ENCODE measurements at regions not wholly inside any gene's neighbourhood (a gene's known extent, or its start where the extent isn't known, plus 50 kb on each side); places are given as distances from the start of the nearest gene placed in this dataset.

DNA sequence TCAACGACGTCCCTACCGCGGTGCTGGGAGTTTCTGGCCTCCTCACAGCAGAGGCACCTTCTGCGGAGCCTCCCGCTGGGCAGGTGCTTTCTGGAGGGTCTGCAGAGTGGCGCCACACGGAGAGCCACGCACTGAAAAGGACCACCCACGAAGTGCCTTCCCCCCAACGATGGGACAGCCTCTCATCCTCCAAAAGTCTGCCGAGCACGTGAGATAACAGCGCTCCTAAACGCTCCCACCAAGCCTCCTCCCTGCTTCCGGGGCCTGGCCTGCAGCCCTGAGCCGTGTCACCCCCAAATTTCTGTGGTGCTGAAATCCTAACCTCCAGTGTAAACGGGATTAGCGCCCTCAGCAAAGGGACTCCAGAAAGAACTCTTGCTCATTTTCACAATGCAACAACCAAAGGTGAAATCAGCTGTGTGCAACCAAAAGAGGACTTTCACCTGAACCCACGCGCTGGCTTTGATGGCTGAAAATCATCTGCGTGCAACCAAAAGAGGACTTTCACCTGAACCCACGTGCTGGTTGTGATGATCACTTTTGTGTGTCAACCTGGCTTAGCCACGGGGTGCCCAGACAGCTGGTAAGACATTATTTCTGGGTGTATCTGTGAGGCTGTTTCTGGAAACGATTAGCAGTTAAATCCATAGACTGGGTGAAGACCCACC lies 924.6 kb downstream of the BRD1 start:
- in situ Hi-C loops (cut with MboI) = no loop called here
- Histone ChIP-seq H3K27ac (no peak overlapping the region), H3K4me3 (no peak overlapping the region), H3K4me1 (ENCODE audit: insufficient read depth) (no peaks in the 10 kb centered on the region), H3K4me2 (ENCODE audit: unreplicated experiment) (no peak overlapping the region), H4K20me1 (ENCODE audit: insufficient read depth) (no peaks in the 10 kb centered on the region), H3K9me2 (ENCODE audit: insufficient read depth) (no peaks in the 10 kb centered on the region), H3F3A (ENCODE audit: insufficient read depth) (no peaks in the 10 kb centered on the region), H3K79me2 (ENCODE audit: insufficient read depth) (no peaks in the 10 kb centered on the region), H3K27me3 (replicated peaks; ENCODE audit: insufficient read depth) (no peaks in the 10 kb centered on the region), H3K9me3 (ENCODE audit: low read depth) (no peaks in the 10 kb centered on the region), H2AFZ (no peak overlapping the region), H3K36me3 (ENCODE audit: low read depth) (no peaks in the 10 kb centered on the region), H3K9ac (no peak overlapping the region)
- 20 to 32% methylated on average over 15 to 25 of the region's 25 CpGs for WGBS, 2 experiments (ENCODE audit: low coverage in 1 of 2, low lambda C conversion rate in 2 of 2, missing lambda C conversion rate in 2 of 2)
- no peak for TF ChIP-seq EZH2 (IDR thresholded peaks at IDR 0.05; ENCODE audit: insufficient read depth, poor library complexity, severe bottlenecking)
- TF ChIP-seq EZH2phosphoT487 (IDR thresholded peaks at IDR 0.05; ENCODE audit: insufficient read depth, low read depth) = no peak
- DNase-seq = no peak

DNA sequence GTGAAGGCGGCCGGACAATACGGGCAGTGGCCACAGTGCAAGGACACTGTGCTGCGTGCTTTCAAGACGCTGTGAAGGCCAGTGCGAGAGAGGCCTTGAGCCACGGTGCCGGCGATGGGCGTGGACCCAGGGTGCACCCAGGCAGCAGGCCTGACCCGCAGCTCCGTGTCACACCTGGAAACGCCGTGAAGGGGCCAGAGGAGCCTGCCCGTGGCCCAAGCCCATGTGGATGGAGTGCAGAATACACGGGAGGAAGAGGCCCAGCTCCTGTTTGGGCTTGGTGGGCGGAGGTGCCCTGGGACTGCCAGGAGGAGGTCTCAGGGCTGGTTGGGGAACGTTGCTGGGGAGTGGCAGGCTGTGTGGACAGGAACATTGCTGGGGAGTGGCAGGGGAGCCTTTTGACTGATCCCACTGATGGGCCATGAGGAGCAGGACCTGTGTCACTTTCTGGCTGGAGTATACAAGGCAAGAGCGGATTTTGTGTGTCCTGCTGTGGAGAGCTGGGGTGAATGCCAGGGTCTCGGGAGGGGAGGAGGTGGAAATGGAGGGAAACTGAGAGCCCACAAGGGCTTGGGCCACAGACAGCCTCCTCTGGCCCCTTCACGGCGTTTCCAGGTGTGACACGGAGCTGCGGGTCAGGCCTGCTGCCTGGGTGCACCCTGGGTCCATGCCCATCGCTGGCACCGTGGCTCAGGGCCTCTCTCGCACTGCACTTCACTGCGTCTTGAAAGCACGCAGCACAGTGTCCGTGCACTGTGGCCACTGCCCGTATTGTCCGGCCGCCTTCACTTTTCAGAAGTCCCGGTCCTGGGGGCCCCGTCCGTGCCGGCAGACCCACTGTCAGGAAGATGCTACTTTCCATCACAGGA lies 925.4 kb downstream of the BRD1 start:
- no peak for TF ChIP-seq EZH2 (IDR thresholded peaks at IDR 0.05; ENCODE audit: insufficient read depth, poor library complexity, severe bottlenecking)
- TF ChIP-seq EZH2phosphoT487 (IDR thresholded peaks at IDR 0.05; ENCODE audit: insufficient read depth, low read depth) = no peak
- no peak overlapping the region for H2AFZ ChIP-seq
- H4K20me1 ChIP-seq (ENCODE audit: insufficient read depth) = no peaks in the 10 kb centered on the region
- H3K4me2 ChIP-seq (ENCODE audit: unreplicated experiment) = no peak overlapping the region
- no peaks in the 10 kb centered on the region for H3K36me3 ChIP-seq (ENCODE audit: low read depth)
- DNase-seq = no peak
- no peaks in the 10 kb centered on the region for H3K9me3 ChIP-seq (ENCODE audit: low read depth)
- no peak overlapping the region for H3K9ac ChIP-seq
- 59 to 66% methylated on average over 34 to 35 of the region's 37 CpGs for WGBS, 2 experiments (ENCODE audit: low coverage in 1 of 2, low lambda C conversion rate in 2 of 2, missing lambda C conversion rate in 2 of 2)
- no peaks in the 10 kb centered on the region for H3K4me1 ChIP-seq (ENCODE audit: insufficient read depth)
- in situ Hi-C loops (cut with MboI) = no loop called here
- H3K4me3 ChIP-seq = no peak overlapping the region
- no peaks in the 10 kb centered on the region for H3K27me3 ChIP-seq (replicated peaks; ENCODE audit: insufficient read depth)
- H3K79me2 ChIP-seq (ENCODE audit: insufficient read depth) = no peaks in the 10 kb centered on the region
- H3K27ac ChIP-seq = no peak overlapping the region
- no peaks in the 10 kb centered on the region for H3K9me2 ChIP-seq (ENCODE audit: insufficient read depth)
- no peaks in the 10 kb centered on the region for H3F3A ChIP-seq (ENCODE audit: insufficient read depth)

DNA sequence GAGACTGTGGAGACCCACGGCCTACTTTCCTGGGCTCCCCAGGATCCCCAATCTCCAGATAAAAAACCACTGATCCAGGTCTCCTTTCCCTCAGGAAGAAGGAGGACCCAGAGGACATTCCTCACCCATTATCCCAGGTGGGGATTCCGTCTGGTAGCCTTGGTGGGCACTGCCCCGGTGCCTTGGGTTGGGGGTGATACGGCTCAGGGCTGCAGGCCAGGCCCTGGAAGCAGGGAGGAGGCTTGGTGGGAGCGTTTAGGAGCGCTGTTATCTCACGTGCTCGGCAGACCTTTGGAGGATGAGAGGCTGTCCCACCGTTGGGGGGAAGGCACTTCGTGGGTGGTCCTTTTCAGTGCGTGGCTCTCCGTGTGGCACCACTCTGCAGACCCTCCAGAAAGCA lies 926.3 kb downstream of the BRD1 start:
- H3K9me2 ChIP-seq (ENCODE audit: insufficient read depth) = no peaks in the 10 kb centered on the region
- H3K4me1 ChIP-seq (ENCODE audit: insufficient read depth) = no peaks in the 10 kb centered on the region
- in situ Hi-C loops (cut with MboI) = no loop called here
- H3F3A ChIP-seq (ENCODE audit: insufficient read depth) = no peaks in the 10 kb centered on the region
- no peak for TF ChIP-seq EZH2 (IDR thresholded peaks at IDR 0.05; ENCODE audit: insufficient read depth, poor library complexity, severe bottlenecking)
- no peak for TF ChIP-seq EZH2phosphoT487 (IDR thresholded peaks at IDR 0.05; ENCODE audit: insufficient read depth, low read depth)
- H3K4me2 ChIP-seq (ENCODE audit: unreplicated experiment) = no peak overlapping the region
- H3K9ac ChIP-seq = no peak overlapping the region
- H3K27ac ChIP-seq = no peak overlapping the region
- 26 to 28% methylated on average over 7 to 11 of the region's 12 CpGs for WGBS, 2 experiments (ENCODE audit: low coverage in 1 of 2, low lambda C conversion rate in 2 of 2, missing lambda C conversion rate in 2 of 2)
- no peaks in the 10 kb centered on the region for H4K20me1 ChIP-seq (ENCODE audit: insufficient read depth)
- no peaks in the 10 kb centered on the region for H3K9me3 ChIP-seq (ENCODE audit: low read depth)
- H3K4me3 ChIP-seq = no peak overlapping the region
- H2AFZ ChIP-seq = no peak overlapping the region
- no peaks in the 10 kb centered on the region for H3K36me3 ChIP-seq (ENCODE audit: low read depth)
- H3K79me2 ChIP-seq (ENCODE audit: insufficient read depth) = no peaks in the 10 kb centered on the region
- no peak for DNase-seq
- no peaks in the 10 kb centered on the region for H3K27me3 ChIP-seq (replicated peaks; ENCODE audit: insufficient read depth)

DNA sequence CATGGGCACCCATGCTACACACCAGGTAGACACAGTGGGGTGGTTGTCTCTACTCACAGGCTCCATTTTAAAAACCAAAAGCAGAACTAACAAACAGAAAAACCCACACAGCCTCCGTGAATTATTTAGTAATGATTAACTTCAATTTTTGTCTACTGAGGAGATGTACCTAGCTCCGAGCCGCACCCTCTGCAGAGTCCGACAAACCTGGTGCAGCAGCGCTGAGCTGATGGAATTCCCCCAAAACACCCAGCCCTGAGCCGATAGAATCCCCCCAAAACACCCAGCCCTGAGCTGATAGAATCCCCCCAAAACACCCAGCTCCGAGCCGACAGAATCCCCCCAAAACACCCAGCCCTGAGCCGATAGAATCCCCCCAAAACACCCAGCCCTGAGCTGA lies 927.0 kb downstream of the BRD1 start:
- Histone ChIP-seq H2AFZ (no peak overlapping the region), H3K27me3 (replicated peaks; ENCODE audit: insufficient read depth) (no peaks in the 10 kb centered on the region), H3K4me1 (ENCODE audit: insufficient read depth) (no peaks in the 10 kb centered on the region), H4K20me1 (ENCODE audit: insufficient read depth) (no peaks in the 10 kb centered on the region), H3K79me2 (ENCODE audit: insufficient read depth) (no peaks in the 10 kb centered on the region), H3K4me3 (no peak overlapping the region), H3K9me3 (ENCODE audit: low read depth) (no peaks in the 10 kb centered on the region), H3K36me3 (ENCODE audit: low read depth) (no peaks in the 10 kb centered on the region), H3F3A (ENCODE audit: insufficient read depth) (no peaks in the 10 kb centered on the region), H3K9me2 (ENCODE audit: insufficient read depth) (no peaks in the 10 kb centered on the region), H3K4me2 (ENCODE audit: unreplicated experiment) (no peak overlapping the region), H3K9ac (no peak overlapping the region), H3K27ac (no peak overlapping the region)
- no peak for DNase-seq
- no peak for TF ChIP-seq EZH2 (IDR thresholded peaks at IDR 0.05; ENCODE audit: insufficient read depth, poor library complexity, severe bottlenecking)
- TF ChIP-seq EZH2phosphoT487 (IDR thresholded peaks at IDR 0.05; ENCODE audit: insufficient read depth, low read depth) = no peak
- in situ Hi-C loops (cut with MboI) = no loop called here
- 57 to 66% methylated on average over 6 to 9 of the region's 9 CpGs for WGBS, 2 experiments (ENCODE audit: low coverage in 1 of 2, low lambda C conversion rate in 2 of 2, missing lambda C conversion rate in 2 of 2)
